Trophoblast cell (in vitro differentiated cells and primary cell): ENCODE measurements at regions not wholly inside any gene's neighbourhood (a gene's known extent, or its start where the extent isn't known, plus 50 kb on each side); places are given as distances from the start of the nearest gene placed in this dataset.

Source experiments
- DNase-seq, 2 donors: peaks; one replicate each; pipeline ENCODE4 v3.0.0-alpha.2; 2016
- H2AFZ ChIP-seq: 2 replicates; pipeline ENCODE4 v1.6.1; 2013; ENCODE audit warnings: low read length, moderate library complexity, mild to moderate bottlenecking; ENCODE audit not compliant: insufficient read depth, poor library complexity
- H2AK5ac ChIP-seq: 2 replicates; pipeline ENCODE4 v1.6.1; 2013; ENCODE audit warnings: mild to moderate bottlenecking, low read length
- H2BK120ac ChIP-seq: 2 replicates; pipeline ENCODE4 v1.6.1; 2013; ENCODE audit warnings: low read length, mild to moderate bottlenecking, moderate library complexity; ENCODE audit not compliant: insufficient read depth, poor library complexity
- H2BK12ac ChIP-seq: 2 replicates; pipeline ENCODE4 v1.6.1; 2013; ENCODE audit warnings: mild to moderate bottlenecking, low read length, moderate library complexity
- H2BK5ac ChIP-seq: 2 replicates; pipeline ENCODE4 v1.6.1; 2013; ENCODE audit warnings: low read length, low read depth, moderate library complexity, mild to moderate bottlenecking; ENCODE audit not compliant: poor library complexity
- H3K14ac ChIP-seq: 2 replicates; pipeline ENCODE4 v1.6.1; 2013; ENCODE audit warnings: mild to moderate bottlenecking, low read length
- H3K18ac ChIP-seq: 2 replicates; pipeline ENCODE4 v1.6.1; 2013; ENCODE audit warnings: mild to moderate bottlenecking, low read length
- H3K23ac ChIP-seq: 2 replicates; pipeline ENCODE4 v1.6.1; 2013; ENCODE audit warnings: low read length
- H3K27ac ChIP-seq: 2 replicates; pipeline ENCODE4 v1.5.1; 2013; ENCODE audit warnings: low read depth, mild to moderate bottlenecking, inconsistent platforms, low read length, moderate library complexity
- H3K27me3 ChIP-seq: 2 replicates; pipeline ENCODE4 v1.6.1; 2013; ENCODE audit warnings: inconsistent platforms, mild to moderate bottlenecking, low read length, moderate library complexity; ENCODE audit not compliant: insufficient read depth
- H3K36me3 ChIP-seq, 2 experiments: 1 replicate in 1 of 2; 2 replicates in 1 of 2; pipeline ENCODE4 v1.6.1; 2013; ENCODE audit warnings: low read length in 2 of 2, mild to moderate bottlenecking in 2 of 2, moderate library complexity in 1 of 2; ENCODE audit not compliant: insufficient read depth in 2 of 2, control insufficient read depth in 1 of 2
- H3K4ac ChIP-seq: 2 replicates; pipeline ENCODE4 v1.6.1; 2013; ENCODE audit warnings: low read depth, mild to moderate bottlenecking, low read length, moderate library complexity
- H3K4me1 ChIP-seq, 2 experiments: 1 replicate in 1 of 2; 2 replicates in 1 of 2; pipeline ENCODE4 v1.6.1; 2013; ENCODE audit warnings: low read length in 2 of 2, mild to moderate bottlenecking in 2 of 2, moderate library complexity in 1 of 2; ENCODE audit not compliant: insufficient read depth in 2 of 2, control insufficient read depth in 1 of 2
- H3K4me2 ChIP-seq: 2 replicates; pipeline ENCODE4 v1.6.1; 2013; ENCODE audit warnings: inconsistent platforms, mild to moderate bottlenecking, low read length, moderate library complexity
- H3K4me3 ChIP-seq: 2 replicates; pipeline ENCODE4 v1.5.1; 2013; ENCODE audit warnings: mild to moderate bottlenecking, low read depth, low read length, inconsistent platforms
- H3K79me1 ChIP-seq: one replicate; pipeline ENCODE4 v1.6.1; 2013; ENCODE audit warnings: low read length
- H3K79me2 ChIP-seq: 2 replicates; pipeline ENCODE4 v1.6.1; 2013; ENCODE audit warnings: low read length, mild to moderate bottlenecking; ENCODE audit not compliant: control insufficient read depth, insufficient read depth, poor library complexity
- H3K9ac ChIP-seq: 2 replicates; pipeline ENCODE4 v1.6.1; 2013; ENCODE audit warnings: mild to moderate bottlenecking, low read length
- H3K9me3 ChIP-seq: 2 replicates; pipeline ENCODE4 v1.6.1; 2013; ENCODE audit warnings: low read depth, mild to moderate bottlenecking, control low read depth, inconsistent platforms, low read length; ENCODE audit not compliant: insufficient read depth
- H4K12ac ChIP-seq: 2 replicates; pipeline ENCODE4 v1.6.1; 2013; ENCODE audit warnings: low read depth, mild to moderate bottlenecking, low read length, moderate library complexity
- H4K8ac ChIP-seq: 2 replicates; pipeline ENCODE4 v1.6.1; 2013; ENCODE audit warnings: low read depth, mild to moderate bottlenecking, low read length, moderate library complexity
- H4K91ac ChIP-seq: one replicate; pipeline ENCODE4 v1.6.1; 2013; ENCODE audit warnings: low read depth, mild to moderate bottlenecking, low read length, moderate library complexity
- WGBS: extraction: QIAGEN DNeasy Blood & Tissue Kit; methylation state at CpG from one replicate; pipeline ENCODE4 v1.1.7; 2013; ENCODE audit warnings: missing lambda C conversion rate; ENCODE audit not compliant: insufficient read length, insufficient coverage; ENCODE audit errors: extremely low coverage; 5-methylcytosine and 5-hydroxymethylcytosine counted together

DNA sequence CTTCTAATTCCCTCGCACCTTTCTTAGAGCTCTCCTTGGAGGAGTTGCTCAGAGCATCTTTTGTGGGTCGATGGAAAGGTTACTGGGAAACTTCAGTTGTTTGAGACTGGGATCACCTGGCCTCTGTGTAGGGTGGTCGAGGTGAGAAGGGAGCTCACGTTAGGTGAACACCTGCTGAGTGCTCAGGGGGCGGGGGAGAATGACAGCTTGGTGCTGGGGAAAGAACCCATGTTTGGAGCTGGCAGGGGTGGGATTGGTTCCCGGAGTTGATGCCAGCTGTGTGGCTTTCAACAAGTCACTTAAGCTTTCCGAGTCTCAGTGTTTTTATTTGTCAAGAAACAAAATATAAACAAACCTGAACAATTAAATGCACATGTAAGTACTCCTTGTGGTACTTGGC lies 122.3 kb downstream of the GLI2 start:
- H3K79me2 ChIP-seq: no peaks in the 10 kb centered on the region
- H3K14ac ChIP-seq: no peak overlapping the region
- no peaks in the 10 kb centered on the region for H3K27me3 ChIP-seq
- no peak for DNase-seq
- no peak overlapping the region for H2AK5ac ChIP-seq
- WGBS: no CpG with 5 or more reads among the region's 7 CpGs
- H3K18ac ChIP-seq: no peak overlapping the region
- no peak overlapping the region for H3K9ac ChIP-seq
- no peak overlapping the region for H3K23ac ChIP-seq
- no peak overlapping the region for H4K91ac ChIP-seq
- no peaks in the 10 kb centered on the region for H3K36me3 ChIP-seq
- H3K79me1 ChIP-seq: peaks cover 9% of the 10 kb centered on the region
- no peak overlapping the region for H2BK5ac ChIP-seq
- H4K12ac ChIP-seq: no peak overlapping the region
- H3K4ac ChIP-seq: no peak overlapping the region
- peak overlapping the region; percentile 47 for H2BK12ac ChIP-seq
- H2BK120ac ChIP-seq: peak overlapping the region; percentile 34
- no peak overlapping the region for H2AFZ ChIP-seq
- H3K4me1 ChIP-seq: peaks cover 28 to 29% of the 10 kb centered on the region in 2 experiments
- H3K9me3 ChIP-seq: no peaks in the 10 kb centered on the region
- no peak overlapping the region for H3K27ac ChIP-seq
- H3K4me3 ChIP-seq: no peak overlapping the region
- no peak overlapping the region for H4K8ac ChIP-seq
- no peak overlapping the region for H3K4me2 ChIP-seq

DNA sequence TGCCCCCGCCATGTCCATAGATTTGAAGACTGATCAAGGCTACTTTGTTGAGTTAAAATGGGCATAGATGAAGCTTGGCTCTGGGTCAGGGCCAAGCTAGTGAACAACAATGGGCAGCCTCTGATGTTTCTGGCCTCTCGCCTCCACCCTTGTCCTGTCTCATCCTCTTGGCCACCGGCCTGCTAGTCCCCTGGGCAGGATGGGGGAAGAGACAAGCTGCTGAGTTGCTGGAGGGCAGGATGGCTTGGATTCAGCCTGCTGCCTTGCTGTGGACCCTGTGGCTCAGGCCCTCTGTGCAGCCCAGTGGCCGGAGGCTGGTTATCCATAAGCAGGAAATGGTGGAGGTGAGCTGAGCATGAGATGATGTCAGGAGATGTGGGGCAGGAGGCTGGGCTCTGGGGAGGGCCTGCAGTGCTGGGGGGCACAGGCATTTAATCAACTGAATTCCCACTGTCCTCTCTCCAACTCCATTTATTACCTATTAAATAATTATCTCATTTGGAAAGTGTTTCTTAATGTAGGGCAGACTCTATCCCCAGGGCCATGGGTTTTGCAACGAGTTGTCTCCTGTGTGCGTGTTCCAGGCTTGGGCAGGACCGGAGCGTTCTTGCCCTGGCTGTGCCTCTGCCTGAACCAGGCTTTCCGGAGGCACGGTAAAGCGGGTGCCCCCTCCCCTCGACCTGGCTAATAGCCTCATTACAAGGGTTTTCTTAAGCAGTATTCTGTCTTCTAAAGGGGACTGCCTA lies 122.9 kb downstream of the GLI2 start:
- peak overlapping the region; percentile 58 for H3K18ac ChIP-seq
- no peaks in the 10 kb centered on the region for H3K36me3 ChIP-seq
- H3K4ac ChIP-seq: no peak overlapping the region
- H2AFZ ChIP-seq: no peak overlapping the region
- no peak for DNase-seq
- no peaks in the 10 kb centered on the region for H3K9me3 ChIP-seq
- H3K14ac ChIP-seq: peak overlapping the region; percentile 33
- H3K79me1 ChIP-seq: peaks cover 9% of the 10 kb centered on the region
- peak overlapping the region; percentile 11 for H2BK12ac ChIP-seq
- H4K91ac ChIP-seq: peak overlapping the region; percentile 36
- no peak overlapping the region for H2BK120ac ChIP-seq
- H2AK5ac ChIP-seq: no peak overlapping the region
- no peak overlapping the region for H4K12ac ChIP-seq
- no peak overlapping the region for H3K4me2 ChIP-seq
- H3K4me3 ChIP-seq: no peak overlapping the region
- H2BK5ac ChIP-seq: no peak overlapping the region
- no peak overlapping the region for H3K9ac ChIP-seq
- H3K27me3 ChIP-seq: no peaks in the 10 kb centered on the region
- no peak overlapping the region for H4K8ac ChIP-seq
- no CpG with 5 or more reads among the region's 12 CpGs for WGBS
- H3K79me2 ChIP-seq: no peaks in the 10 kb centered on the region
- peaks cover 28 to 29% of the 10 kb centered on the region in 2 experiments for H3K4me1 ChIP-seq
- no peak overlapping the region for H3K23ac ChIP-seq
- H3K27ac ChIP-seq: peak overlapping the region; percentile 36

DNA sequence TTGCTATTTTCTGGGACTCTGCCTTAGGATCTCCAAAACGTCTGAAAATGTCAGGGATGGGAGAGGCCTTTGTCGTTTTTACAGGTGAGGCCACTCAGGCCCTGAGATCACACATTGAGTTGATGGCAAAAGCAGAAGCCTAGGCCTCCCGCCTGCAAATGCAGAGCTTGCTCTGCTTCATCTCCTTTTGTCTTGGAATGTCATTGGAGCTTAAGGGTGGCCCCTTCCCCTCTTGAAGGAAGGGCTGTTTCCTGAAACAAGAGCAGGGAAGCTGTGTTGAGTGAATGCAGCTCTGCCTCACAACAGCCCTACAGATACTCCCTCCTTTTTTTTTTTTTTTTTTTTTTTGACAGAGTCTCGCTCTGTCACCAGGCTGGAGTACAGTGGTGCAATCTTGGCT lies 123.5 kb downstream of the GLI2 start:
- H3K79me1 ChIP-seq: peaks cover 9% of the 10 kb centered on the region
- H3K4me3 ChIP-seq: no peak overlapping the region
- DNase-seq: no peak
- peaks cover 29 to 31% of the 10 kb centered on the region in 2 experiments for H3K4me1 ChIP-seq
- no peak overlapping the region for H2BK12ac ChIP-seq
- H3K14ac ChIP-seq: no peak overlapping the region
- no peak overlapping the region for H3K23ac ChIP-seq
- H3K4me2 ChIP-seq: no peak overlapping the region
- H4K8ac ChIP-seq: no peak overlapping the region
- H3K4ac ChIP-seq: no peak overlapping the region
- H3K36me3 ChIP-seq: no peaks in the 10 kb centered on the region
- H3K79me2 ChIP-seq: no peaks in the 10 kb centered on the region
- H2AK5ac ChIP-seq: no peak overlapping the region
- H2BK5ac ChIP-seq: no peak overlapping the region
- no peak overlapping the region for H4K91ac ChIP-seq
- H2AFZ ChIP-seq: no peak overlapping the region
- H4K12ac ChIP-seq: no peak overlapping the region
- no peak overlapping the region for H2BK120ac ChIP-seq
- no peaks in the 10 kb centered on the region for H3K27me3 ChIP-seq
- no CpG with 5 or more reads among the region's 4 CpGs for WGBS
- peak overlapping the region; percentile 36 for H3K27ac ChIP-seq
- no peak overlapping the region for H3K9ac ChIP-seq
- H3K18ac ChIP-seq: no peak overlapping the region
- no peaks in the 10 kb centered on the region for H3K9me3 ChIP-seq

DNA sequence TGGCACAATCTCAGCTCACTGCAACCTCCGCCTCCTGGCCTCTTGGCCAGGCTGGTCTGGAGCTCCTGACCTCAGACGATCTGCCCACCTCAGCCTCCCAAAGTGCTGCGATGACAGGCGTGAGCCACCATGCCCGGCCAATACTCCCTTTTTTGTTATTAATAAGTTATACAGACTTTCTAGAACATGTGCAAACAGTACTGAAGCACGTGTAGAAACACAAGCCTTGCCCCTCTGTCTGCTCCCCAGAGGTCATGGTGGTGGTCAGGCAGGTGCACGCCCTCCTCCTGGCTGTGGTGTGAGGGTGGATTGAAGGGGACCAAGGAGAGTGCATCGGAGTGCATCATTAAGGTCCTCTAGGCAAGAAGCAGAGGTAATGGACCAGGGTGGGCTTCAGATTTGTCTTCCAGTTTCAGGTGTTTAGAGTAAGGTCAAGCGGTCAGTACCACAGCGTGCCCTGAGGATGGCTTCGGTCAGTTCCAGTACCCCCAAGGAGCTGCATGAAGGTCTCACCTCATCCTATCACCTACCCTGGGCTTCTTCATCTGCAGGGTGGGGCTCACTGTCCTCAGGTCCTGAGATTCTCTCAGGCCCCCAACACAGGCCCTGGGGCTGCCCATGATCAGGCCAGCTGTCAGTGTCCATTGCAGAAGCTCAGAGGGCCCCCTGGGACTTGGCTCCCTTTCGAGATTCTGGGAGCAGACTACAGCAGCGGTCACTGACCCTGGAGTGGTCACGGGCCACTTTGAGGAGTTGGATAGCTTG lies 124.3 kb downstream of the GLI2 start:
- no peak overlapping the region for H3K4ac ChIP-seq
- H4K12ac ChIP-seq: no peak overlapping the region
- H2BK5ac ChIP-seq: no peak overlapping the region
- no peak overlapping the region for H2BK12ac ChIP-seq
- H3K4me1 ChIP-seq: peaks cover 29 to 31% of the 10 kb centered on the region in 2 experiments
- no peak overlapping the region for H2AFZ ChIP-seq
- H3K4me3 ChIP-seq: no peak overlapping the region
- H2AK5ac ChIP-seq: no peak overlapping the region
- H3K14ac ChIP-seq: no peak overlapping the region
- no peak overlapping the region for H3K23ac ChIP-seq
- no peak overlapping the region for H3K18ac ChIP-seq
- H3K79me2 ChIP-seq: no peaks in the 10 kb centered on the region
- H3K36me3 ChIP-seq: no peaks in the 10 kb centered on the region
- no CpG with 5 or more reads among the region's 14 CpGs for WGBS
- no peaks in the 10 kb centered on the region for H3K27me3 ChIP-seq
- H3K27ac ChIP-seq: no peak overlapping the region
- H3K9ac ChIP-seq: no peak overlapping the region
- H4K8ac ChIP-seq: no peak overlapping the region
- H4K91ac ChIP-seq: no peak overlapping the region
- no peak overlapping the region for H3K4me2 ChIP-seq
- H2BK120ac ChIP-seq: no peak overlapping the region
- peaks cover 9% of the 10 kb centered on the region for H3K79me1 ChIP-seq
- no peak for DNase-seq
- no peaks in the 10 kb centered on the region for H3K9me3 ChIP-seq
